ENCODE measurements at regions not wholly inside any gene's neighbourhood (a gene's known extent, or its start where the extent isn't known, plus 50 kb on each side); places are given as distances from the start of the nearest gene placed in this dataset.

GRCh38 chr2:181832015-181832414, 59.5 kb upstream of the ITPRID2 start:
- no peak for DNase-seq (ENCODE audit: low read depth in 2 of 2)

GRCh38 chr2:181836583-181836982, 54.9 kb upstream of the ITPRID2 start:
- DNase-seq (ENCODE audit: low read depth in 2 of 2): no peak

- DNase-seq (ENCODE audit: low read depth in 2 of 2): no peak
These were observed 54.0 kb upstream of the ITPRID2 start for GRCh38 chr2:181837563-181837962.

- no peak for DNase-seq (ENCODE audit: low read depth in 2 of 2)
These were observed 51.7 kb upstream of the ITPRID2 start for GRCh38 chr2:181839811-181840210.

GRCh38 chr2:181841079-181841478, 50.5 kb upstream of the ITPRID2 start:
- no peak for DNase-seq (ENCODE audit: low read depth in 2 of 2)
